IPS DF 4.7 (cell line): ENCODE measurements at regions not wholly inside any gene's neighbourhood (a gene's known extent, or its start where the extent isn't known, plus 50 kb on each side); places are given as distances from the start of the nearest gene placed in this dataset.
"Not testable (repeated sequence)": the region's sequence is repeated elsewhere in the genome, so short reads cannot be mapped to it uniquely, and the experiment has no call there.

ENCODE experiments used
- DNase-seq: peaks from one replicate; pipeline ENCODE4 v3.0.0-alpha.2; 2013; ENCODE audit warnings: low spot score; ENCODE audit errors: extremely low read depth

DNA sequence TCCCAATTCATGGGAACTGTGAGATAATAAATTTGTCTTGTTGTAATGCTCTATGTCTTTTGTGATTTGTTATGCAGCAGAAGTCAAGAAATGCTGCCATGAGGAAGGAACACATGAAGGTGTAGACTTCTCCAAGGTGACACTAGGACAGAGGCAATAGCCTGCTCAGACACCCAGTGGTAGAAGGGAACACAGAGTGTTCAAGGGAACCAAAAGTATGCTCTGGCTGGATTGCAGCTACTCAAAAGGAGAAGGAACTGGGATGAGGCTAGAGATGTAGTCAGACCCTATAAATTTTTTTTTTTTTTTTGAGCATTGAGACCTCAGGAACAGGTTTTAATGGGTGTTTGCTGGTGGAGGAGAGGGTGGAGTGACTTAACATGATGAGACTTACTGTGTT lies 232.5 kb downstream of the PARP8 start:
- DNase-seq: no peak

DNA sequence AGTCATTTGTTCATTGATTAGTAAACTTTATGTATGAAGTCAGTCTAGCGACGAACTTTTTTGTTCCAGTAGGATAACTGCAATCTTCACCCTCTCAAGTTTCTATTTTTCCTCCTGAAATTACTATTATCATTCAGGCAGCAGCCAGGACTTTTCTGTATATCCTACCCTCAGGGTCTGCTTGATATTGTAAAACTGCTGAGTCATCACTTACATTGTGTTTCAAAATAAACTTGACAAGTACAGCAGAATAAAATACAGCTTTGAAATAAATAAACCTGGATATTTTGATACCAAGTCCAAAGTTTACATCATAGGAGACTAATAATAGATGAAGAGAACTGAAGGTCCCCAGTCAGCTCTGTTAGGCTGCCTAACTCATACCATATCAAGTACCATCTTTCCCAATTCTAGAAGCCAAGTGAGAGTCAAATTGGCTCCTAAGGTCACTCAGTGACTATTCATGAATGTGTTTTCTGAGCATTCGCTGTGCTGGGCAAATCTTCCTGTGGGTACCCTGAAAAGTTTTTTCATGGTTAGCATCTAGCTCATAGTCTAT lies 234.6 kb downstream of the PARP8 start:
- no peak for DNase-seq

DNA sequence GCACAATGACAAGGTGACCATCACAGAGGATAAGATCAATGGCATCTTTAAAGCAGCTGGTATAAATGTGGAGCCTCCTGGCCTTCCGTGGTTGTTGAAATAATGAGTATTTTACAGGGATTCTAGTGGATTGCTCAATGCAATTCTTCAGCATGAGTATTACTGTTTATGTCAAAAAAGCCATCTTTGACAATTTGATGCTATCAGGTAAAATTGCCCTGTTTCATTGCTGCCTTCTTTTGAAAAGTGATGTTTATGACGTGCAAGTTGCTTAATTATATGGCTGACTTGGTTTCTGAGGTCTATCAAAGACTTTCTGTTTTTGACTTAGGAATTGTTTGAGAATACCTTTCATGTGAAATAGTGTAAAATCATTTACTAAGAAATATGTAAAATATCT lies 237.2 kb downstream of the PARP8 start:
- no peak for DNase-seq

DNA sequence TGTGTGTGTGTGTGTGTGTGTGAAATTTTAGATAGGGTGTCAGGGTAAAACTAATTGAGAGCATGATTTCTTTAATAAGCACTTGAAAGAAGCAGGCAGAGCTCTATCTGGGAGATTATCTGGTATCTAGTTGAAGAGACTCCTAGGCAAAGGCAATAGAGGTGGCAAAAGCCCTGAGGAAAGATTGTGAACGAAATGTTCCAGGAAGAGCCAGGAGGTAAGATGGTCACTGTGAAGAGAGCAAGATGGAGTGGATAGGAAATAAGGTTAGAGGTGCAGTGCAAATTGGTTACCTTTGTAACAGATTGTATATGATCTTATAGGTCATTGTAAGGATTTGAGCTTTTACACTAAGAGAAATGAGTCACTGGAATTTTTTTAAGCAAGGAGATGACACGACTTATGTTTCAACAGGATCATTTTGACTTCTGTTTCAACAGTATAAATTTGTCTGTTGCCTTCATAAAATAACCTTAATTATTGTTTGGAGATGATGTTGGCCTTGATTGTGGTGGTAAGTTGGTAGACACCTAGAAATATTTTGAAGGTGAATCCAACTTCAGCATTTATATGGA lies 239.6 kb downstream of the PARP8 start:
- no peak for DNase-seq

DNA sequence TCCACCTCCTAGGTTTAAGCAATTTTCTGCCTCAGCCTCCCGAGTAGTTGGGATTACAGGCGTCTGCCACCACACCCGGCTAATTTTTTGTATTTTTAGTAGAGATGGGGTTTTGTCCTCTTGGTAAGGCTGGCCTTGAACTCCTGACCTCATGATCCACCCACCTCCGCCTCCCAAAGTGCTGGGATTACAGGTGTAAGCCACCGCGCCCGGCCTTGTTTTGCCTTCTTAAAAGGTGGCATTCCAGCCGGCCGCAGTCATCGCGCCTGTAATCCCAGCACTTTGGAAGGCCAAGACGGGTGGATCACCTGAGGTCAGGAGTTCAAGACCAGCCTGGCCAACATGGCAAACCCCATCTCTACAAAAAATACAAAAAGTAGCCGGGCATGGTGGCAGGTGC lies 253.7 kb downstream of the PARP8 start:
- DNase-seq: not testable (repeated sequence)

DNA sequence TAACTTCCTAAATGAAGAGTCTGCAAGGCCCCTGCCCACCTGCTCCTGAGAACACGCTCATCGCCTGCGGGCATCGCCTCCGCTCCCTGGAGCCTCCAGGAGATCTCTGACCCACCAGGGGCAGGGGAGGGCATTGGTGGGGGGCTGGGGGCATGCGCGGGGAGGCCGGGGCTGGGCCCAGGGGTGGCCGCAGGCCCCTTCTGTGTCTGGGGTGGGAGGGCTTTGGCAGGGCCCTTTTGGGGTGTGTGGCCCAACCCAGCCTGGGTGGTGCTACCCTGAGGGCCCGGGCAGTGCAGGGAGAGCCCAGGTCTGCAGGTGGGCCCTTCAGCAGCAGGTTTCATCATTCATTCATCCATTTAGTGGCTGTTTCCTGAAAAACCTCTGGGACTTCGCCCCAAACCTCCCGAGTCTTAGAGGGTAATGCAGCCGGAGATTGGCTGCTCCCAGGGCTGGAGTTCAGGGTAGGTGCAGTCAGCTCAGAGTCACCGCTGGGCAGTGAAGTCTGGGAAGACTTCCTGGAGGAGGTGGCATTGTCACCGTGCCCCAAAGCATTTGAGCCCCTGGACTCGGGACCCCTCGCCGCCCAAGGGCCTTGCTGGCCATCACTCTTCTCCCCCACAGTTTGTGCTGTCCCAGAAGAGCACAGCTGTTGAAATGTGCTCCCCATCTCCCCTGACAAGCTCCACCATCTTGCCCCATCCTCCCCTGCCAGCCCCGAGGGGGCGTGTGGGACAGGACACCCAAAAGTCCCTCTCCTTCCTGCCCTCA lies 255.1 kb downstream of the PARP8 start:
- no peak for DNase-seq

DNA sequence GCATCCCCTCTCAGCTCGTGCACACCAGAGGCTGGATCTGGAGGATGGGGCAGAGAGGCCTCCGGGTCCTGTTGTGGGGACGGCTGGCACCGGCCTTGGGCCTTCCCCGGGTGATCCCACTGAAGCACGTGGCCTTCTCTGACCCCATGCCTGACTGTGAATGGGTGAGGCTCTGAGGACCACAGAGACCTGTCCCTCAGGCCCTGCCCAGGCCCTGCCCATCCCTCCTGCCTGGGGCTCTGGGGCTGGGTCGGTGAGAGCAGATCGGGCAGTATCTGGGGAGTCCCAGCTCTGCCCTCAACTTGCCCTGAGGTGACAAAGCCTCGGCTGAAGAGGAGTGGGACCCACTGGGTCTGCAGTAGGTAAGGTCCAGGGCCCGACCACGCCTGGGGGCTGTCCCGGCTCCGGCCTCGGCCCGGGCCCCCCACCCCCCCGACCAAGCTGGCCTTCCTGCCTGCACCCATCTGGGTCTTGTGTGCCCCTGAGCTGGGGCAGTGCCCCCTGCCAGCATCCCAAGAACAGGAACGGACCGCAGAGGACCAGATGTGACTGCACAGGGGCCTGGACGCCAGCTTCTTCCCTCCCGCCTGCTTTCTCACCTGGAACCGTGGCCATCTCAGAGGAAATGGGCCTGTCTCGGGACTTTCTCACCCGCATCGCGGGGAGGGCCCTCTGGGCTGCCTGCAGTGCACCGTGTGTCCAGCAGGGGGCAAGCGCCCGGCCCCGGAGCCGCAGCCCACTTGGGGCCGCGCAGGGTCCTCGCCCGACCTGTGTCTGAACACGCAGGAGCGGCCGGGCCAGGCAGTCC lies 255.9 kb downstream of the PARP8 start:
- not testable (repeated sequence) for DNase-seq

DNA sequence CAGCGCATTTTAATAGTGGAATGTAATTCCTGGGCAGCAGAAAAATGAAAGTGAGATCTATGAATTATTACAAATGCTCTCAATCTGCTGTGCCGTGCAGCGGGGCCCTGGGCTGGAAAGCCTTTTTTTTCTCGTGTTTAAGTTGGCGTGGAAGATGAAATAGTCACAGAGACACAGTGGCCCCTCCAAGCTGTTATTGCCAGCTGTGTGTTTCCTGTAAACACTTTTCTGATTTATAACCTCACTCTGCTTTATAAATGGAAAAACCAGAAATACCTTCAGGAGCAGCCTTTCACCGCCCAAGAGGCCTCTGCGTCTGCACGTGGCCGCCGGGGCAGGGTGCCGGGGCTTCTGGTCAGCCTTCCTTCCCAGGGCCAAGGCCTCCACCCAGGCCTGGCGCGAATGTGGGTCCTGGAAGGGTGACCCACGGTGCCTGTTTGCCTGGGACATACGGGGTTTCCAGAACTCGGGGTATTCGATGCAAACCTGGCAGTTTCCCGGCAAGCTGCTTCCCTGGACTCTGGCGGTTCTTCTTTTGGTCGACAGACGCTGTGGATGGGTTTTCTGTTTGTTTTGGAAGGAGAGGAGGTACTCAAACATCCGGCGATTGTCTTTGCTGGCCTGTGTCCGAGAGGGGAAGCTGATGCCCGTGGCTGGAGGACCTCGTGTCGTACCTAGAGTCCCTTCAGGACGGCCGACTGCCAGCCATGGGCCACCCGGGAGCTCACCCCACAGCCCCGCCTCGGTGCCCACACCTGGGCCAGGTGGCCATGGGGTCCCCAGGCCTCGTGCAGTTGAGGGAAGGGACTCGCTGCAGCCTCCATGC lies 256.7 kb downstream of the PARP8 start:
- no peak for DNase-seq

DNA sequence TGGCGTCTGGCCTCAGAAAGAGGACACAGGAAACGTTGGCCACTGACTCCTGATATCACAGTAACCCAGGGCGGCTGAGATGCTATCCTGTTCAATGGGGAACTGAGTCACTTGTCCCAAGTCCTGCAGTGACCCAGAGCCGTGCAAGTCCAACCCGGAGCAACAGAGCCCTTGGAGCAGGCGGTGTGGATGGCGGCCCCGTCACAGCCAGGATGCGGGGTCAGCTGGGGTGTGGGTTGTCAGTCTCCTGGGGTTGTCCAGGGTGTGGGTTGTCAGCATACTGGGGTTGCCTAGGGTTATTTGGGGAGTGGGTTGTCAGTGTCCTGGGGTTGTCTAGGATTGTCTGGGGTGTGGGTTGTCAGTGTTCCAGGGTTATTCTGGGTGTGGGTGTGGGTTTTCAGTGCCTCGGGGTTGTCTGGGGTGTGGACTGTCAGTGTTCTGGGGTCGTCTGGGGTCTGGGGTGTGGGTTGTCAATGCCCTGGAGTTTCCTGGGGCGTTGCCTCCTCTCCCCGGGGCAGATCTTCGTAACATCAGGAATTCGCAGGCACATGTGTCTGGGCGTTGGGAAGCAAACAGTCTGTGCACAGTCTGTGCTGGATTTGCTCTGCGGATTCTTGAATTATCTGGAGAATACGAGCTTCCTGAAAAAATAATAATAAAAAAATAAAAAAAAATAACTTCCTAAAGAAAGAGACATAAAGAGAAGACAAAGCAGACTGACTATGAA lies 257.5 kb downstream of the PARP8 start:
- DNase-seq: no peak

DNA sequence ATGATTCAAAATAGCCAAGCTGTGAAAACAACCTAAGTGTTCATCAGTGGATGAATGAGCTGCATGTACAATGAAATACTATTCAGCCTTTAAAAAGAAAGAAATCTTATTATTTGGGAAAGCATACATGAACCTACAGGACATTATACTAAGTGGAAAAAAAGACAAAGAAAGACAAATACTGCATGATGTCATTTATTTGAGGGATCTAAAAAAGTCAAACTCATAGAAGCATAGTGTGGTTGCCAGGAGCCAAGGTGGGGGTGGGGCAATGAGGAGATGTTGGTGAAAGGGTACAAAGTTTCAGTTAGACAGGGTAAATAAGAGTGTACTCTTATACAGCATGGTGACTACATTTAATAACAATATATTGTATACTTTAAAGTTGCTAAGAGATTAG lies 261.5 kb downstream of the PARP8 start:
- no peak for DNase-seq

DNA sequence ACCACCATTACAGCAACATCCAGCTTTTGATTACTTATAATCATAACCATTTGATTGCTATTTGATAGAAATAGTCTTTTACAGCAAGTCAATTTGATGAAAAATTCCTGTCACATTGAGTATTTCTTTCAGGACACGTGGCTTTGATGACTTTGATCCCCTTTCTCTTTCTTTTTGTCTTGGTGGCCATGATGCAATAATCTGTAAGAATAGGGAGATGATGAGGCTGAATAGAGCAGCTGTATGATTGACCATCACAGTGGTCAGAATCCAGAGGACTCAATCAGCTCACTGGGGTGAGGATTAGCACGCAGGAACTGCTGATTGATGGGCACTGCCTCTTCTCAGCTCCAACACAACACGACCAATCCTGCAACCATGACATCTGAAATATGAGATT lies 262.7 kb downstream of the PARP8 start:
- no peak for DNase-seq

DNA sequence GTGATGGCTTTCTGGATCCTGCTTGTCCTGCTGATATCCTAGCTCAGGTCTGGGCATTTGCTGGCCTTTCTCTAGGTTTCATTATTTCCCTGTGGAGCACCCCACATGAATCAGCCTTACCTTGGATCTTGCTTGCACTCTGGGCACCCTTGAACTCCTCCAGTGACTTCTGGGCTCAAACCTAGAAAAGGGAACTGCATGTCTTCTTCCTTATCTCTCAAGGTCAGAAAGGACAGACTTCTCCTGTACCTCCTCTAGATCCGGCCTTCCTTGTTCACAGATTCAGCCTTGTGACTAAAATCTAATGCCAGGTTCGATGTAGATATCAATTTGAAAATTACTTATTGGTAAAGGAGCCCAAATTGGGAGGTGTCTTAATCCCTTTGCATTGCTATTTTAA lies 267.9 kb downstream of the PARP8 start:
- DNase-seq: no peak

DNA sequence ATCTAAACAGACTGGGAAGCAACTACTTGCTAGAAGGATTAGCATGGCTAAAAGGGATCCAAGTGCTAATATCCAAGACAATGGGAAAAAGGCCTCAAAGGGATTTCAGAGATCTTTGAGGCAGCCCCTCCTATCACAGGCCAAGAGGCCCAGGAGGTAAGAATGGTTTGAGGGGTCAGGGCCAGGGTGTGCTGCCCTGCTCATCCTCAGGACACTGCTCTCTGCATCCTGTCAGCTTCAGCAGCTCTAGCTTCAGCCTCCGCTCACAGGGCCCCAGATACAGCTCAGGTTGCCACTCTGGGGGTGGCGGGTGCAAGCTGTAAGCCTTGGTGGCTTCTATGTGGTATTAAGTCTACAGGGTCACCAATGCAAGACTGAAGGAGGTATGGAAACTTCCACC lies 278.7 kb downstream of the PARP8 start:
- DNase-seq: no peak

DNA sequence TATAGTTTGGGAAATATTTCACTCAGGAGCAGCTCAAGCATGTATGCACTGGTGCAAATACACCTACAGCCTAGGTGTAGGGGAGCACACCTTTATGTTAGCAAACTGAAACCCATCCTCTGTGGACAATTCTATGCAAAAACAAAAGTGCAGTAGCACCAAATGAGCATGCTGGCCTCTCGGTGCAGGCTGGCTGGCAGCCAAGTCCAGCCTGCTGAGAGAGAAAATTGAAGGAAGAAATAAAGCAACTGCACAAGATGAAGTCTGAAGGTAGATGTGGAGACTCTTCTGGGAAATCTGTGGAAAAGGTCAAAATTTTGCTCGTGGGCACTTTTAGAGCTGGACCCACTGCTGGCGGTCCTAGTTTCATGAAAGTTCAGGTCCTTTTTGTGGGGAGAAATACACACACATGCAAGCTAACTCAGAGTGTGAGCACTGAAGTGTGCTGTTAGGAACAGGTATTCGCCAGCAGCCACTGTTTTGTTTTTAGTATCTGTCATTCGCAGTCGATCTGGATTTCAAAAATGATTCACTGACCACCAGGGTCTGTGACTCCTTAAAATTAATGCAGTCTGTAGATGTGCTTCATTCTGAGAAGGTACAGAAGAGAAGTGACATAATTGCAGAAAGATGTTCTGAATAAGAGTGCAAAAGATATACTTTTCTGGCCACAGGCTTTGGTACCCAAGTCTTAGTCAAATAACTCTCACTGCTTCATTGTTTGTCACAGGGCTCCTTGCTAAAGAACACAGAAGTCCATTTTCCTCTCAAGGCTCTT lies 281.7 kb downstream of the PARP8 start:
- no peak for DNase-seq

DNA sequence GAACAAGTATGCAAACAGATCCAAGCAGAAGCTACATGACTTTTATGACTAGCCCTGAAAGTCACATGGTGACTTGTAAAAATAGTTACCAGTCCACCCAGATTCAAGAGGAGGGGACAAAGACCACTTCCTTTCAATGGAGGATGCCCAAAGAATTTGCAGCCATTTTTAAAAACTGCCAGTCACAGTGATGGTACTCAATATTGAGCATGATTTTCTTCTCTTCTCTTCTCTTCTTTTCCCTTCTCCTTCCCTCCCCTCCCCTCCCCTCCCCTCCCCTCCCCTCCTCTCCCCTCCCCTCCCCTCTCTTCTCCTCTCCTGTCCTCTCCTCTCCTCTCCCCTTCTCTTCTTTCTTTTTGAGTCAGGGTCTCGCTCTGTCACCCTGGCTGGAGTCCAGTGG lies 286.9 kb downstream of the PARP8 start:
- no peak for DNase-seq

DNA sequence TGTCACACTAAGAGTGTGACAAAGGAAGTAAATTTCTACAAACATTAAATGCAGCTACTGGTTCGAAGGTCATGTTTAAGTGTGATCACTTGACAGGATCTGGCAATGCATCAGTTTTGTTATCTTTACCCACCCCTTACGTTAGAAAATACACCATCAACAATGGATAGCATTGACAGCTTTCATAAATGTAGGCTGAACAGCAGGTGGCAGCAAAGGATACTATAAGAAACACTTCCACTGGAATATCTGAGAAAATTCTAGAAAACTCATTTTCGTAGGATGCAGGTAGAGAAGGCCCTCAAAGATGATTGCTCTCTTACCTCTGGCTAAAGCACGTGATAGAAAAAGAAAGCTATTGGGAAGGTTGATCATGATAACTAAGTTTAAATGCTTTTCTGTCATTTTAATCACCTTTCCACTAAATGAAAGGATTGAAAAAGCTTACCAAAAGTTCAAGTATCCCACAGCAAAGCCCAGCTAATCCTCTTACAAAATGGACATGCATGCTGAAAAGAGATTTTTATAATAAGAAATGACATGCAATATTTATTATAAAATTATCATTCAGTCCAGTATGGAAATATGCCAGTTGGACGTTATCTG lies 292.5 kb downstream of the PARP8 start:
- no peak for DNase-seq

DNA sequence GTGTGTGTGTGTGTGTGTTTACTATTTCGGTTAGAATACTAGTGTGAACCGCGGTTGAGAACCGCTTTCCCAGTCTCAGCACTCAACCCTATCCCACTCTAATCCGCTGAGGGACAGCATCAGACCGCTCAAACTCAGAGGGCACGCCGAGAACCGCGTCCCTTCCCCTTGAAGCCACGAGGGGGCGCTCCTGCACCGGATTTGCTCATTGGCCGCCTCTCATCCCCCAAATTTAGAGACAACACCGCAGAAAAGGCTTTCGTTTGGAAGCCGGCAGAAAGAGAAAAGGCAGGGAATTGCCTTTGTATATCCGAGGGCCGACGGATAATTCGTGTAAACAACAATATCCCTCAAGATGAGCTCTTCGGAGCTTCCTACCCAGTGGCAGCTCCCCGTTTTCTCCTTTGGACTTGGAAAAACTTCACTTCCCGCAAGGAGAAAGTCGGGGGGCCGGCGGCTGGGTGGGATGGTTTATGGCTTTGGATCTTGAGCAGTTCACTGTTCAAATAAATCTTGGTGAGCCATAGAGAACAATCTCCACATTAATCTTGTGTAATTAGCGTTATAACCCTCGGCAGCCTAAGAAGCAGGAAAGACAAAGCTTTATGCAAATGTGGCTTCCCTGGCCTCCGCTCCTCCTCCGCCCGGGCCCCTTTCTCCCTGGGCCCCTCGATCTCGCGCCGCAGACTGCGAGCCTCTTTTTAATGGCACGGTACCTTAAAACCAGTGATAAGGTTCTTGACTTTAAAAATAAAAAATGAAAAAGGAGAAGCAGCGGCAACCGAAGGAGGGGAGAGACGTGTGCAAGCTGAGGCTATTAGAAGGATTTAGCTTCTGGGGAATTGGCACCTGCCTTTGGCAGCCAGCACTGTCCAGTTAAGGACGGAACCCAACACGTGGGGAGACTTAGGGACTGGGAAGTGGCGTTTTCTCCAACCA lies 296.8 kb downstream of the PARP8 start:
- no peak for DNase-seq

DNA sequence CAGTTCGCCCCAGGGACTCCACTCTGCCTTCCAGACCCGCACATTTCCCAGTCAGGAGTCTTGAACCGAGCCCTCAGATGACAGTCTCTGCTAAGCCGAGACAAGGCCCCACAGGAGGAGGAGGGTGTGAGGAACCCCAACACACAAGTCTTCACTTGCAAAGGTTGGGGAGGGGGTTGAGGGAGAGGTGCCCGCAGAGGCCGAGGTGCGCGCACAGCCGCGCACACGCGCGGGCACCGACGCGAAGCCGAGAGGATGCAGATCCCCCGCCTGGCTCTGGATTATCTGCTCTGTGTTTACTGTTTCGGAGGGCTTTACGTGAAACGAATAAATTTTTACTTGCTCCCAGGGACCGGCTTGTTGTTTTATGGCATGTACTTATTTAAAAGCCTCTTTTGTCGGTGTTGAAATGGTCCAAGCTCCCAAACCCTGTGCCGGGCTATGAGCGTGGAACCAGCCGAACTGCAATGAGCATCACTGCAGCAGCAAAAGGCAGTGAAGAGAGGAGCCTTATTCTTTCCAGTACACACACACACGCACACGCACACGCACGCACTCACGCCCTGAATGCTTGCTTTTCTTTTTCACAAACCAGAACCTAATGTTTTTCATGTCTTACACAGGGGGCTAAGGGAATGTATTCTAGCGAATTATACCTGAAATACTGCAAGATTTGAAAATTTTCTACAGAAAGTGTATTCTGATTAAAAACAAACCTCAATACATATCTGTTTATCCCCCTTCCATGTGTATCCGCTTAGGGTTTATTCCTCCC lies 297.7 kb downstream of the PARP8 start:
- no peak for DNase-seq
